Type B pancreatic cell (in vitro differentiated cells): ENCODE measurements at regions not wholly inside any gene's neighbourhood (a gene's known extent, or its start where the extent isn't known, plus 50 kb on each side); places are given as distances from the start of the nearest gene placed in this dataset.
"Not testable (repeated sequence)": the region's sequence is repeated elsewhere in the genome, so short reads cannot be mapped to it uniquely, and the experiment has no call there.

Experiments
- DNase-seq: peaks from one replicate; pipeline ENCODE4 v3.0.0; 2021; ENCODE audit warnings: mixed read lengths; ENCODE audit not compliant: unreplicated experiment; ENCODE audit errors: extremely low spot score
- H3K27ac Mint-ChIP-seq: 2 replicates; pipeline ENCODE4 v1.8.0; 2021; ENCODE audit warnings: mild to moderate bottlenecking, mixed read lengths
- H3K27me3 Mint-ChIP-seq: 2 replicates; pipeline ENCODE4 v1.8.0; 2021; ENCODE audit warnings: mixed read lengths
- H3K36me3 Mint-ChIP-seq: 2 replicates; pipeline ENCODE4 v1.8.0; 2021; ENCODE audit warnings: mixed read lengths
- H3K4me1 Mint-ChIP-seq: one replicate; pipeline ENCODE4 v1.8.0; 2021; ENCODE audit warnings: mixed read lengths; ENCODE audit not compliant: unreplicated experiment
- H3K4me3 Mint-ChIP-seq: 2 replicates; pipeline ENCODE4 v1.8.0; 2021; ENCODE audit warnings: mild to moderate bottlenecking, mixed read lengths
- H3K9me3 Mint-ChIP-seq: 2 replicates; pipeline ENCODE4 v1.8.0; 2021; ENCODE audit warnings: mixed read lengths
- TF ChIP-seq, protein P1 (sequence below): fragments of 200-600 bp; sonication (generic); conservative IDR thresholded peaks from 2 replicates; pipeline ENCODE4 v1.5.0; 2021; ENCODE audit warnings: antibody characterized with exemption, mild to moderate bottlenecking

DNA sequence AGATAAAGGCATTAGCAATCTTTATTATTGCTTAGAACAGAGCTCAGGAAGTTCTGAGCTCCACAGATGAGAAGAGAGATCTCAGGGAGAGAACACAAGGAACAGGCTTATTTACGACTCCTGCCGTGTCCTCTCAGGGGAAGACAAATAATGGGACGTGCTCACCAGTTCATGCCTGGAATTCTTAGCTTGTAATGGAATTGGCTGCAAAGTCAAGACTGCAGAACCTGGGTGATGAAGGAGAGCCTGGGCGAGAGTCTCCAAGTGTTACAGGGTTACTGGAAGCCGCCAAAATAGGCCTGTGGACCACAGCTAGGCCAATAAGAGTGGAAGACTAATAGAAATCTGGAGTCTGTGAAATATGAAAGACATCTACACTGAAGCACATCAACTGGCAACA is 174.5 kb upstream of the ADAMTSL1 start:
- Mint-ChIP-seq H3K36me3 (no peaks in the 10 kb centered on the region), H3K27ac (no peak overlapping the region), H3K9me3 (no peaks in the 10 kb centered on the region), H3K4me1 (peaks cover 23% of the 10 kb centered on the region), H3K27me3 (no peaks in the 10 kb centered on the region), H3K4me3 (no peak overlapping the region)
- DNase-seq: no peak
- TF ChIP-seq, protein P1, sequence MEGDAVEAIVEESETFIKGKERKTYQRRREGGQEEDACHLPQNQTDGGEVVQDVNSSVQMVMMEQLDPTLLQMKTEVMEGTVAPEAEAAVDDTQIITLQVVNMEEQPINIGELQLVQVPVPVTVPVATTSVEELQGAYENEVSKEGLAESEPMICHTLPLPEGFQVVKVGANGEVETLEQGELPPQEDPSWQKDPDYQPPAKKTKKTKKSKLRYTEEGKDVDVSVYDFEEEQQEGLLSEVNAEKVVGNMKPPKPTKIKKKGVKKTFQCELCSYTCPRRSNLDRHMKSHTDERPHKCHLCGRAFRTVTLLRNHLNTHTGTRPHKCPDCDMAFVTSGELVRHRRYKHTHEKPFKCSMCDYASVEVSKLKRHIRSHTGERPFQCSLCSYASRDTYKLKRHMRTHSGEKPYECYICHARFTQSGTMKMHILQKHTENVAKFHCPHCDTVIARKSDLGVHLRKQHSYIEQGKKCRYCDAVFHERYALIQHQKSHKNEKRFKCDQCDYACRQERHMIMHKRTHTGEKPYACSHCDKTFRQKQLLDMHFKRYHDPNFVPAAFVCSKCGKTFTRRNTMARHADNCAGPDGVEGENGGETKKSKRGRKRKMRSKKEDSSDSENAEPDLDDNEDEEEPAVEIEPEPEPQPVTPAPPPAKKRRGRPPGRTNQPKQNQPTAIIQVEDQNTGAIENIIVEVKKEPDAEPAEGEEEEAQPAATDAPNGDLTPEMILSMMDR: no peak

DNA sequence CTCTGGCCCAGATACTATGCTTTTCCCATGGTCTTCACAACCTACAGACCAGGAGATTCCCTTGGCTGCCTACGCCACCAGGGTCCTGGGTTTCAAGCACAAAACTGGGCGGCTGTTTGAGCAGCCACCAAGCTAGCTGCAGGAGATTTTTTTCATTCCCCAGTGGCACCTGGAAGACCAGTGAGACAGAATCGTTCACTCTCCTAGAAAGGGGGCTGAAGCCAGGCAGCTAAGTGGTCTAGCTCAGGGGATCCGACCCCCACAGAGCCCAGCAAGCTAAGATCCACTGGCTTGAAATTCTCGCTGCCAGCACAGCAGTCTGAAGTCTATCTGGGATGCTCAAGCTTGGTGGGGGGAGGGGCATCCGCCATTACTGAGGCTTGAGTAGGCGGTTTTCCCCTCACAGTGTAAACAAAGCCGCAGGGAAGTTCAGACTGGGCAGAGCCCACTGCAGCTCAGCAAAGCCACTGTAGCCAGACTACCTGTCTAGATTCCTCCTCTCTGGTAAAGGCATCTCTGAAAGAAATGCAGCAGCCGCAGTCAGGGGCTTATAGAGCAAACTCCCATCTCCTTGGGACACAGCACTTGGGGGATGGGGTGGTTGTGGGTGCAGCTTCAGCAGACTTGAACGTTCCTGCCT is 168.7 kb upstream of the ADAMTSL1 start:
- not testable (repeated sequence) for H3K27me3 Mint-ChIP-seq, H3K9me3 Mint-ChIP-seq, H3K36me3 Mint-ChIP-seq, H3K27ac Mint-ChIP-seq, H3K4me3 Mint-ChIP-seq, DNase-seq, H3K4me1 Mint-ChIP-seq

- H3K9me3 Mint-ChIP-seq: no peaks in the 10 kb centered on the region
- peaks cover 11% of the 10 kb centered on the region for H3K4me1 Mint-ChIP-seq
- H3K27me3 Mint-ChIP-seq: no peaks in the 10 kb centered on the region
- TF ChIP-seq, protein P1: no peak
- peaks cover 3% of the 10 kb centered on the region for H3K36me3 Mint-ChIP-seq
- no peak for DNase-seq
- no peak overlapping the region for H3K27ac Mint-ChIP-seq
- no peak overlapping the region for H3K4me3 Mint-ChIP-seq
These were observed 159.6 kb upstream of the ADAMTSL1 start for GRCh38 chr9:18314316-18314715.

DNA sequence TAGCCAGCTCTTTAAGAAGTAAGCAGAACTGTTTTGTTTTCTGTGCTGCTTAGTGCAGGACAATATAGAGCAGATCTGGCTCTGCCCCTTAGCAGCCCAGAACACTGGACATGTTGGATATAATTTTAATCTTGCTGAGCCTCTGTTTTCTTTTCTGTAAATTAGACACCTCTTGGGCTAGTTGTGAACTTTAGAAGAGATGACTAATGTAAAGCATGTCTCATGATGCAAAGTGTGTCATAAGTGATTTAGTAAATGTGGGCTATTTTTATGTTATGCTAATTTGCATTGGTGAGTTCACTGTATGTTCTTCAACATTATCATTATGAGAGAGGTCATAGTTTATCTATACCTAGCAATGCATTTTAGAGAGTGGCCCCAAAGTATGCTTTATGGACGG is 156.1 kb upstream of the ADAMTSL1 start:
- Mint-ChIP-seq H3K4me1 (no peaks in the 10 kb centered on the region), H3K36me3 (no peaks in the 10 kb centered on the region), H3K4me3 (no peak overlapping the region)

GRCh38 chr9:18319918-18320445 is 154.0 kb upstream of the ADAMTSL1 start:
- no peak for DNase-seq
- Mint-ChIP-seq H3K27me3 (no peaks in the 10 kb centered on the region), H3K36me3 (no peaks in the 10 kb centered on the region), H3K4me1 (no peaks in the 10 kb centered on the region), H3K9me3 (no peaks in the 10 kb centered on the region), H3K27ac (no peak overlapping the region), H3K4me3 (no peak overlapping the region)
- TF ChIP-seq, protein P1: no peak

More for the DNA sequence above, 156.1 kb upstream of the ADAMTSL1 start:
- no peaks in the 10 kb centered on the region for H3K9me3 Mint-ChIP-seq
- H3K27me3 Mint-ChIP-seq: no peaks in the 10 kb centered on the region
- DNase-seq: no peak
- H3K27ac Mint-ChIP-seq: no peak overlapping the region
- TF ChIP-seq, protein P1: no peak

- Mint-ChIP-seq H3K36me3 (no peaks in the 10 kb centered on the region), H3K4me3 (no peak overlapping the region), H3K4me1 (no peaks in the 10 kb centered on the region), H3K27ac (no peak overlapping the region), H3K9me3 (no peaks in the 10 kb centered on the region), H3K27me3 (no peaks in the 10 kb centered on the region)
- no peak for DNase-seq
- TF ChIP-seq, protein P1: no peak
These were observed 148.8 kb upstream of the ADAMTSL1 start for GRCh38 chr9:18324928-18325745.

DNA sequence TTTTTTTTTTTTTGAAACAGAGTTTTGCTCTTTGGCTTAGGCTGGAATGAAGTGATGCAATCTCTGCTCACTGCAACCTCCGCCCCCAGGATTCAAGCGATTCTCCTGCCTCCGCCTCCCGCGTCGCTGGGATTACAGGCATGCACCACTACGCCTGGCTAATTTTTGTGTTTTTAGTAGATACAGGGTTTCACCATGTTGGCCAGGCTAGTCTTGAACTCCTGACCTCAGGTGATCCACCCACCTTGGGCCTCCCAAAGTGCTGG is 148.3 kb upstream of the ADAMTSL1 start:
- not testable (repeated sequence) for H3K4me1 Mint-ChIP-seq, H3K4me3 Mint-ChIP-seq, DNase-seq, H3K27ac Mint-ChIP-seq, H3K9me3 Mint-ChIP-seq, H3K36me3 Mint-ChIP-seq, H3K27me3 Mint-ChIP-seq
